GM10248 (cell line): ENCODE measurements at regions not wholly inside any gene's neighbourhood (a gene's known extent, or its start where the extent isn't known, plus 50 kb on each side); places are given as distances from the start of the nearest gene placed in this dataset.
A peak's percentile ranks its signal among the peaks of the same experiment; 100 is the strongest.

Experiments used
- CTCF ChIA-PET: fragments of 300-600 bp; sonication (Branson Sonifier 250); formaldehyde crosslinking; extraction: SDS; loops from one replicate; lab custom pipeline; 2021; ENCODE audit warnings: antibody characterized with exemption; lab: Yijun Ruan, JAX
- POLR2A ChIA-PET: fragments of 350-650 bp; sonication (Branson Sonifier 250); formaldehyde crosslinking; extraction: SDS; loops from one replicate; lab custom pipeline; 2020; ENCODE audit warnings: antibody characterized with exemption; lab: Yijun Ruan, JAX
- DNase-seq: peaks from one replicate; pipeline ENCODE4 v3.0.0; 2012; ENCODE audit errors: extremely low spot score
- TF ChIP-seq, protein P1 (sequence below): IDR thresholded peaks from 2 replicates; pipeline ENCODE4 v1.5.1; 2012; ENCODE audit warnings: mild to moderate bottlenecking, low read depth; ENCODE audit errors: extremely low read depth, missing control alignments, control extremely low read depth

DNA sequence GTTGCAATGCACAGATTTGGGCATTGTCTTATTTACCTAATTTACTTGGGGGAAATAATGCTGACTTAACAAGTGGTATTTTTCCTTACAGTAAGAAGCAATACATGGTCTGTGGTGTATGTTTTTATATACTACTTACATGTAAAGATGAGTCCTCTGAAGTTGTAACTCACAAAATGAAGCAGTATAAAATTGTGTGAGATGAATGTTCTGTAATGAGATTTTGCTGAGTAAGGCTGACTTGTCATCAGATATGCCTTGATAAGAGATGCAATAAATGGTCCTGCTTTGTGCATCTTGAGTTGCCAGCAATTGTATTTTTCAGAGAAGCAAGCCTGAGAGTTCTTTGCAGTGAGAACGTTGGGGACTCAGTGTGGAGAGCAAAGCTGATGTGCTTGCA, 92.2 kb upstream of the GNAQ start:
- TF ChIP-seq, protein P1, sequence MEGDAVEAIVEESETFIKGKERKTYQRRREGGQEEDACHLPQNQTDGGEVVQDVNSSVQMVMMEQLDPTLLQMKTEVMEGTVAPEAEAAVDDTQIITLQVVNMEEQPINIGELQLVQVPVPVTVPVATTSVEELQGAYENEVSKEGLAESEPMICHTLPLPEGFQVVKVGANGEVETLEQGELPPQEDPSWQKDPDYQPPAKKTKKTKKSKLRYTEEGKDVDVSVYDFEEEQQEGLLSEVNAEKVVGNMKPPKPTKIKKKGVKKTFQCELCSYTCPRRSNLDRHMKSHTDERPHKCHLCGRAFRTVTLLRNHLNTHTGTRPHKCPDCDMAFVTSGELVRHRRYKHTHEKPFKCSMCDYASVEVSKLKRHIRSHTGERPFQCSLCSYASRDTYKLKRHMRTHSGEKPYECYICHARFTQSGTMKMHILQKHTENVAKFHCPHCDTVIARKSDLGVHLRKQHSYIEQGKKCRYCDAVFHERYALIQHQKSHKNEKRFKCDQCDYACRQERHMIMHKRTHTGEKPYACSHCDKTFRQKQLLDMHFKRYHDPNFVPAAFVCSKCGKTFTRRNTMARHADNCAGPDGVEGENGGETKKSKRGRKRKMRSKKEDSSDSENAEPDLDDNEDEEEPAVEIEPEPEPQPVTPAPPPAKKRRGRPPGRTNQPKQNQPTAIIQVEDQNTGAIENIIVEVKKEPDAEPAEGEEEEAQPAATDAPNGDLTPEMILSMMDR = no peak
- no peak for DNase-seq
- CTCF ChIA-PET = interaction anchor here (2.0 kb wide), 1 partner anchor 8 kb away, joined by 9 read pairs; no protein-coding TSS in a partner anchor
- POLR2A ChIA-PET = no interaction called here

DNA sequence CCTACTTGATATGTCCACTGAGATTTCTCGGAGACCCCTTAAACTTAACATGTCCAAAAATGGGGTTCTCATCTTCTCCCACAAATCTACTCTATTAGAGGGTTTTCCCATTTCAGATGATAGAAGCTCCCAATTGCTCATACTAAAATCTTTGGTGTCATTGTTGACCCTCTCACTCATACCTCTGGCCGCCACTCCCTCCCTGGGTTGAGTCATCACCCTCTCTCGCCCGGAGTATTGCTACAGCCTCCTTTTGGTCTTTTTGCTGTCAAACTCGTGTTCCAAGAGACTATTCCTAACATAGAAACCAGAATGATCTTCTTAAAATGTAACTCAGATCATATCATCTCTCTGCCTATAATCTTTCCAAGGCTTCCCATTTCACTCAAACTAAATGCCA, 91.0 kb upstream of the GNAQ start:
- POLR2A ChIA-PET = no interaction called here
- no peak for DNase-seq
- CTCF ChIA-PET = interaction anchor here (1.0 to 1.4 kb wide), 2 partner anchors 9 to 17 kb away, joined by 3 read pairs; no protein-coding TSS in a partner anchor
- TF ChIP-seq, protein P1 = no peak

DNA sequence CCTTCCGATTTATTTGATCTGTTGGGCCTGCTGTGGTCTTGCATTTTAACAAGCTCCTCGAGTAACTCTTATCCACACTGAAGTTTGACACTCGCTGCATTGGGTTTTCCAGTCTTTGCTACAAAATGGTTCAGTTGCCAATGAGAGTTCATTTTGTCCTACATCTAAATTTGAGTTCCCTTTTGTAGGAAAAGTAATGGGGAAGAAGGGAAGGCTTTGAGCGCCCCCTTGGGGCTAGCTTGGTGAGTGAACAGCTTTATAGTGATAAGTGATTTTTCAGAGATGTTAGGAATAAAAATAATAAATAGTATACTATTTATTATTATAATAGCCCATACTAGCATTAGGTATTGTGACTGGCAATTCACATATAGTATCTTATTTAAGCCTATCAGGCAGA, 89.9 kb upstream of the GNAQ start:
- ChIA-PET CTCF (interaction anchor here (1.0 to 1.9 kb wide), 5 partner anchors 9 to 688 kb away, joined by 3 to 6 read pairs (median 4); no protein-coding TSS in a partner anchor), POLR2A (no interaction called here)
- no peak for DNase-seq

DNA sequence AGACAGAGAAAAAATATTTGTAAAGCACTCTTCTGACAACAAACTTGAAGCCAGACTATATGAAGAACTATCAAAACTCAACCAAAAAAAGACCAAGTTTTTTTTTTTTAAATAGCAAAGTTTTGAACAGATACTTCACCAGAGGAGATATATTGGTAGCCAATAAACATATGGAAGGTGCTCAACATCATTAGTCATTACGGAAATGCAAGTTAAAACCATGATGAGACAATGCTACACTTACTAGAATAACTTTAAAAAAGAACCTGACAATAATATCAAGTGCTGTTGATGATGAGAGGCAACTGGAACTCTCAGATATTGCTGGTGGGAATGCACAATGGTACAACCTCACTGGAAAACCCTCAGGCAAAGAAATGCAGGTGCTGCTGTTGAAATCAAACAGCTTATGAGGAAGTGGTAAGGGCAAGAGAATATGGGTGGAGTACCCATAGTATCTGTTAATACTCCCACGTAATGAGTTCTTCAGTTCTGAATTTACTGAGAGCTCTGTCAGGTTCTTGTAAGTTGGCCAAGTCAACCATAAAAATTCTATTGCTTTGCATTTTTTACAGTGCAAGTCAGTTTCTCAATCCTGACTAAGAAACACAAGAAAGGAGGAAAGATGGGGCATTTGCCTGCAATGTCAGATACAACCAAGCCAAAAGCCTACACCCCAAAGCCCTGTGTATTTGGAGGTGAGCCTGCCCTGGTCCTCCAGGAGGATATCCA, 87.3 kb upstream of the GNAQ start:
- CTCF ChIA-PET = interaction anchor here (1.0 to 1.4 kb wide), 2 partner anchors 11 to 254 kb away, joined by 3 to 4 read pairs; no protein-coding TSS in a partner anchor
- POLR2A ChIA-PET = no interaction called here
- peak; percentile 29 for DNase-seq
- TF ChIP-seq, protein P1 = no peak

More for the DNA sequence above, 89.9 kb upstream of the GNAQ start:
- TF ChIP-seq, protein P1 = peak; percentile 37

DNA sequence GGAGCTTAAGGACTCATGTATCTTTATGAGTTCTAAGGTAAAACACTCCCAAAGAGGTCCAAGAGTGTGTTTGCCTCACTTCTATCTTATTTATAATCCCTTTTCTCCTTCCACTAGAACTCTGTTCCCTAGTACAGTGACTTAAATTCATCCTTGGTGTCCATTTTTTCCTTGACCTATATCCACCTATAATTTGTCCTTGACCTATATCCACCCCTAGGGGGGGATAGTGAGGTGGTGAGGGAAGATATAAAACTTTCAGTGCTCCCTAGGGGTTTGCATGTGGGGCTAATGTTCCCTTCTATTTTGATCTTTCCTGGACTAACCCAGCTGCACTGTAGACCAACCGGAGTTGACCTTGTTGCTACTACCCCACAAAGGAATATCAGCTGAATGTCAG, 83.5 kb upstream of the GNAQ start:
- ChIA-PET CTCF (interaction anchor here (0.6 to 3.7 kb wide), 9 partner anchors 9 to 254 kb away, joined by 3 to 18 read pairs (median 5); no protein-coding TSS in a partner anchor), POLR2A (no interaction called here)
- TF ChIP-seq, protein P1 = peak; percentile 26
- no peak for DNase-seq

DNA sequence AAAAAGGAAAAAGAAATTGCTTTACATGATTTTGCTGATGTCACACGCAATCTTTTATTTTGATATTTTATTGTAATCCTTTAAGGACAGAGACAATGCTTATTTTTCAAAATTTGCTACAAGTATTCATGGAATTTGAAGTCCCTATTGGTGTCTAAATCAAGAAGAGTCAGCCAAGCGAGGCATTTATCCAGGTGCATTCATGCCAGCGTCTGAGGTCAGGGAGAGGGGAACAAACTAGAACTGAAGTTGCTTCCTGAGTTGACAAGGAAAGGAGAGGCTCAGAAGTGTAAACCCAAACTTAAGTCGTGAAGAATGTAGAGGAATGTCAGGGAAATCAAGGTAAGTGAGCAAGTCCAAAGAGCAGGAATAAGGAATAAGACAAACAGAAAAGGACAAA, 83.0 kb upstream of the GNAQ start:
- CTCF ChIA-PET = interaction anchor here (0.6 to 3.7 kb wide), 6 partner anchors 10 to 254 kb away, joined by 3 to 18 read pairs (median 6); no protein-coding TSS in a partner anchor
- POLR2A ChIA-PET = no interaction called here

More for the DNA sequence above, 83.0 kb upstream of the GNAQ start:
- no peak for DNase-seq
- TF ChIP-seq, protein P1 = no peak
